Fibroblast of the conjunctiva (primary cell): ENCODE measurements at regions not wholly inside any gene's neighbourhood (a gene's known extent, or its start where the extent isn't known, plus 50 kb on each side); places are given as distances from the start of the nearest gene placed in this dataset.
"Not testable (repeated sequence)": the region's sequence is repeated elsewhere in the genome, so short reads cannot be mapped to it uniquely, and the experiment has no call there.

Experiments
- DNase-seq: peaks from one replicate; pipeline ENCODE4 v3.0.0-alpha.2; 2010; ENCODE audit warnings: low read depth

GRCh38 chr14:83559721-83560120 is 1970.2 kb upstream of the FLRT2 start:
- no peak for DNase-seq

GRCh38 chr14:83561261-83561660 is 1968.7 kb upstream of the FLRT2 start:
- DNase-seq, result no peak

- DNase-seq, result no peak
These were observed 1963.4 kb upstream of the FLRT2 start for GRCh38 chr14:83566567-83566966.

GRCh38 chr14:83568141-83568540 is 1961.8 kb upstream of the FLRT2 start:
- peak; percentile 32 for DNase-seq

- DNase-seq, result no peak
These were observed 1954.6 kb upstream of the FLRT2 start for GRCh38 chr14:83575301-83575700.

- DNase-seq, result no peak
These were observed 1946.7 kb upstream of the FLRT2 start for GRCh38 chr14:83583201-83583600.

- no peak for DNase-seq
These were observed 1935.1 kb upstream of the FLRT2 start for GRCh38 chr14:83594874-83595273.

GRCh38 chr14:83607682-83608081 is 1922.3 kb upstream of the FLRT2 start:
- DNase-seq, result no peak

GRCh38 chr14:83611491-83611890 is 1918.5 kb upstream of the FLRT2 start:
- DNase-seq, result no peak

- DNase-seq, result no peak
These were observed 1918.0 kb upstream of the FLRT2 start for GRCh38 chr14:83611906-83612390.

- no peak for DNase-seq
These were observed 1915.0 kb upstream of the FLRT2 start for GRCh38 chr14:83614956-83615355.

- no peak for DNase-seq
These were observed 1905.4 kb upstream of the FLRT2 start for GRCh38 chr14:83624541-83624940.

- no peak for DNase-seq
These were observed 1897.6 kb upstream of the FLRT2 start for GRCh38 chr14:83632375-83632774.

- no peak for DNase-seq
These were observed 1891.0 kb upstream of the FLRT2 start for GRCh38 chr14:83638748-83639504.

GRCh38 chr14:83639505-83639875 is 1890.5 kb upstream of the FLRT2 start:
- DNase-seq, result not testable (repeated sequence)

- no peak for DNase-seq
These were observed 1883.7 kb upstream of the FLRT2 start for GRCh38 chr14:83646228-83646627.

GRCh38 chr14:83660597-83660996 is 1869.3 kb upstream of the FLRT2 start:
- DNase-seq, result no peak

- no peak for DNase-seq
These were observed 1865.6 kb upstream of the FLRT2 start for GRCh38 chr14:83664389-83664788.

GRCh38 chr14:83689265-83689664 is 1840.7 kb upstream of the FLRT2 start:
- DNase-seq, result no peak

- DNase-seq, result no peak
These were observed 1832.8 kb upstream of the FLRT2 start for GRCh38 chr14:83697099-83697498.

- no peak for DNase-seq
These were observed 1827.3 kb upstream of the FLRT2 start for GRCh38 chr14:83702619-83703018.

- DNase-seq, result no peak
These were observed 1823.6 kb upstream of the FLRT2 start for GRCh38 chr14:83706231-83706954.

- no peak for DNase-seq
These were observed 1822.9 kb upstream of the FLRT2 start for GRCh38 chr14:83707056-83707455.

GRCh38 chr14:83709116-83709515 is 1820.8 kb upstream of the FLRT2 start:
- DNase-seq, result no peak
